Effector memory CD4-positive, alpha-beta T cell (primary cell): ENCODE measurements at regions not wholly inside any gene's neighbourhood (a gene's known extent, or its start where the extent isn't known, plus 50 kb on each side); places are given as distances from the start of the nearest gene placed in this dataset.

ENCODE experiments used
- DNase-seq, 3 donors: peaks; one replicate each; pipeline ENCODE4 v3.0.0-alpha.2; 2020
- H3K27ac ChIP-seq: 2 replicates; pipeline ENCODE4 v1.7.0; 2013; ENCODE audit warnings: mild to moderate bottlenecking, low read length, moderate library complexity; ENCODE audit not compliant: insufficient read depth, poor library complexity, severe bottlenecking
- H3K27me3 ChIP-seq: replicated peaks from 2 replicates; pipeline ENCODE4 v1.7.0; 2013; ENCODE audit warnings: mild to moderate bottlenecking, low read length; ENCODE audit not compliant: insufficient read depth, control insufficient read depth, poor library complexity, severe bottlenecking
- H3K36me3 ChIP-seq: 2 replicates; pipeline ENCODE4 v1.7.0; 2013; ENCODE audit warnings: mild to moderate bottlenecking, low read length, moderate library complexity; ENCODE audit not compliant: control insufficient read depth, insufficient read depth
- H3K4me1 ChIP-seq: 2 replicates; pipeline ENCODE4 v1.7.0; 2013; ENCODE audit warnings: low read length, mild to moderate bottlenecking; ENCODE audit not compliant: control insufficient read depth, insufficient read depth, poor library complexity, severe bottlenecking
- H3K4me3 ChIP-seq: 2 replicates; pipeline ENCODE4 v1.7.0; 2013; ENCODE audit warnings: low read length, low read depth, mild to moderate bottlenecking; ENCODE audit not compliant: insufficient read depth, poor library complexity, severe bottlenecking
- H3K9me3 ChIP-seq: 2 replicates; pipeline ENCODE4 v1.7.0; 2013; ENCODE audit warnings: mild to moderate bottlenecking, low read length, moderate library complexity; ENCODE audit not compliant: control insufficient read depth

DNA sequence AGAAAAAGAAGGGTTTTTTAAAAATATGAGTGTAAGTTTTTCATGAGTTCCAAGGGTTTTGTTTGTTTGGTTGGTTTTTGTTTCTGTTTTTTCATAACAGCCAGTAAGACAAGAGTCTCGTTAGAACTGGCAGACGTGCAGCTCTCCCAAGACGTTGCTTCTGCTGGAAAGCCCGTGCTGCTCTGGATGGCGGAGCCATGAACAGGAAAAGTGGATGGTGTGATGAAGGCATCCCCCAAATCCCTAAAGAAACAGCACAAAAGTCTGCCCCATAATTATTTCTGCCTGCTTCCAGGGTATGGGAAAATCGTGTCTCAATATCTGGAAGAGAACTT is 157.9 kb upstream of the BACE2 start:
- H3K4me1 ChIP-seq, result no peaks in the 10 kb centered on the region
- no peak overlapping the region for H3K27ac ChIP-seq
- no peak for DNase-seq
- no peaks in the 10 kb centered on the region for H3K36me3 ChIP-seq
- H3K27me3 ChIP-seq, result no peaks in the 10 kb centered on the region
- H3K4me3 ChIP-seq, result no peak overlapping the region
- H3K9me3 ChIP-seq, result no peaks in the 10 kb centered on the region

DNA sequence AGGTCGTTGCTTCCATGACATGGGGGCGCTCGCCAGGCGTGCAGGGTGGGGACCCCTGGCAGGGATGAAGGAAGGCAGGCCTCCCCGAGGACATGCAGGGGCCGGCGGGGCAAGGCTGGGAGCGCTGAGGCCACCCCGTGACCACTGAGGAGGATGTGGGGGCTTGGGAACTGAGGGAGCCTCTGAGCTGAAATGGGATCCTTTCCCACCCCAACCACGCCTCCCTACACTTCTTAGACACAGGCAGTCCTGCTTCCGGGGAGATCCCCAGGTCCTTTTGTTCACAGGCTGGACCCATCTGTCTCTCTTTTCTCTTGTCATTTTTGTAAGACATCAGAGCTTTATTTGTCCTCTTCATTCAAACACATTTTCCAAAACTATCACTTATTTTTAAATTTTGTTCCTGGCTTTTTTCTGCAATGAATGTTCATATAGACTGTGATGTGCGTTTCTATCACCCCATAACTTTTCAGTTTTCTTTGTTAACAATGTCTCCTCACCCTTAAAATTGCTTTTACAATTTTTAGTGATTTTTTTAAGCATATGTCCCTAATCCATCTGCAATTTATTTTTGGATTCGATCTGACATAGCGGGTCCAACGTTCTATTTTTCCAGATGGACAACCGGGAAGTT is 156.7 kb upstream of the BACE2 start:
- no peaks in the 10 kb centered on the region for H3K4me1 ChIP-seq
- H3K36me3 ChIP-seq, result no peaks in the 10 kb centered on the region
- no peaks in the 10 kb centered on the region for H3K9me3 ChIP-seq
- no peak for DNase-seq
- no peak overlapping the region for H3K4me3 ChIP-seq
- H3K27ac ChIP-seq, result no peak overlapping the region
- no peaks in the 10 kb centered on the region for H3K27me3 ChIP-seq

DNA sequence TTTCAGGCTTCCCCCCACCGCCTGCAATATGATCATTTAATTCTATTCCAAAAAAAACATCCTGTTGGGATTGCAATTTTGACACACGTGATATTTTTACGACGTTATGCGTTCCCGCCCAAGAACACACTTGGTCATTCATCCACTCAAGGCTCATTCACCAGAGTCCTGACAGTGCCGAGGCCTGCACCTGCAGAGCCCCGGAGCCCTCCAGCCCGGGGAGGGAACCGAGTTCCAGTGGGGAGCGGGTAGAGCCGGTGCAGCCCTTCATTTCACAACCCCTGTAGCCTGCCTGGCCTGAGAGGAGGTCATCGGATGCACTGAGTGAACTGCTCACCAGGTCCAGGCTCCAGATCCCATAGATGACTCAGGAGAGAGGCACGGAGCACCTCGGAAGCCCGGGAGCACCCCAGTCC is 156.0 kb upstream of the BACE2 start:
- Histone ChIP-seq H3K27ac (no peak overlapping the region), H3K4me3 (no peak overlapping the region), H3K36me3 (no peaks in the 10 kb centered on the region), H3K9me3 (no peaks in the 10 kb centered on the region), H3K27me3 (no peaks in the 10 kb centered on the region), H3K4me1 (no peaks in the 10 kb centered on the region)
- no peak for DNase-seq

DNA sequence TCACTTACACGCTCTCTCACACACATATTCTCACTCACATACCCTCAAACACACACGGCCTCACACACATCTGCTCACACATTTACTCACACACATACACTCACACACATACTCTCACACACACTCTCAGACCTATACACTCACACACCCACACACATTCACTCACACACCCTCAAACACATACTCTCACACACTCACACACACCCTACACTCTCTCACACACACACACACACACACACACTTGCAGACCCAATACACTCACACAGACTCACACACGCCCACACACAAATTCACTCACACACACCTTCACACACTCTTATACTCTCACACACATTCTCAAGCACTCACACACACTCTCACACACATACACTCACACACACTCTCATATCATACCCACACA is 155.5 kb upstream of the BACE2 start:
- Histone ChIP-seq H3K27me3 (no peaks in the 10 kb centered on the region), H3K27ac (no peak overlapping the region), H3K4me3 (no peak overlapping the region), H3K4me1 (no peaks in the 10 kb centered on the region), H3K9me3 (no peaks in the 10 kb centered on the region), H3K36me3 (no peaks in the 10 kb centered on the region)
- no peak for DNase-seq

DNA sequence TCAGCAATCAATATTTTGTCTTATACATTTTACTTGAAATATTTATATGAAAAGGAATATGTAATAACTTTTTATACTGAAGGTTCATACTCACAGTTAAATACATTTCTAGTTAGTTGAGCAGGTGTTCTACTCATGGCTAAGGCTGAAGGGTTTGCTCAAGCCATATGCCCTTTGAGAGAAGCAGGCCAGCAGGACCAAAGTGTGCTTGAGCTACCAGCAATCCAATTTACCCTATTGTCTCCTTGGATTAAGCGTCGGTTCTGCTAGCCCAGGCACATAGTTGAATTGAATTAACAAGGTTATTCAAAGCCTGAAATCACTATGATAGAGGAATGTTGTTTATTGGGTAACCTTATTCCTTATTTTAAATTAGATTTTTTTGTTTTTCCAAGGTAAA is 151.5 kb upstream of the BACE2 start:
- no peaks in the 10 kb centered on the region for H3K36me3 ChIP-seq

DNA sequence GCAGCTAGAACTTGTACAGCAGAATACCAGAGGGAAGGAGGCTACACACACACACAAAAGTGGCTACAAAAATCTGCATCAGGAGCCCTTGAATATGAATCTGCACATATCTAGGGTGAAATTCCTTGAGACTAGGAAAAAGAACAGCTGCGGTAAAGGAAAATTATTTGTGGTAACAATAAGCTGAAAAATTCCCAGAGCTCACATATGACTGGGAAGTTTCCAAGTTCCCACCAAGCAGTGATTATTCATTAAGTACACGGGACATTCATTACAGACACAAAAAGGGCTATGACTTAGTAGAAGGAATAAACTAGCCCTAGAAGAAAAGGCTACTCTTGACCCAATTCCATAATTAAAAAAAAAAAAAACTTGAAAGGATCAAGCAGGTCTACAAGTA is 149.5 kb upstream of the BACE2 start:
- Histone ChIP-seq H3K9me3 (no peaks in the 10 kb centered on the region), H3K4me1 (no peaks in the 10 kb centered on the region), H3K27ac (no peak overlapping the region), H3K4me3 (no peak overlapping the region), H3K36me3 (no peaks in the 10 kb centered on the region), H3K27me3 (no peaks in the 10 kb centered on the region)
- no peak for DNase-seq

More for the DNA sequence above, 151.5 kb upstream of the BACE2 start:
- no peak for DNase-seq
- Histone ChIP-seq H3K4me3 (no peak overlapping the region), H3K9me3 (no peaks in the 10 kb centered on the region), H3K27ac (no peak overlapping the region), H3K27me3 (no peaks in the 10 kb centered on the region), H3K4me1 (no peaks in the 10 kb centered on the region)

DNA sequence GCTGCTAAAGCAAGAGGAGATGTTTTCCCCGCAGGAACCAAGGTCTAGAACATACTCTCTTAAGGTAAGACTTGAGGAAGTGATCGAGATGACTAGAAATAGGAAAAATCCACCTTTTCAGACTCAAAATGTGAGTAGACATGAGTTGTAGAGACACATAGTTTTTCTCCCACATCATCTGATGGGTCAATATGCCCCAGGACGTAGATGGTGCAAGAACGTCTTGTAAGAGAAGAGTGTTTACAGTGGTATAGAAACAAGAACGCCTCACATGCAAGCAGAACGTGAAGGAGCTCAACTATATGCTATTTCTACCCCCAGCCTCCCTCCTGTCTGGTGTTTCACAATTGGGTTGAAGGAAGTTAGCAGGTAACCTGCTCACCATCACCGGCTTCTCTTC is 144.0 kb upstream of the BACE2 start:
- no peak overlapping the region for H3K4me3 ChIP-seq
- H3K27me3 ChIP-seq, result no peaks in the 10 kb centered on the region
- H3K36me3 ChIP-seq, result no peaks in the 10 kb centered on the region
- H3K4me1 ChIP-seq, result no peaks in the 10 kb centered on the region
- no peak for DNase-seq
- H3K9me3 ChIP-seq, result no peaks in the 10 kb centered on the region
- no peak overlapping the region for H3K27ac ChIP-seq

DNA sequence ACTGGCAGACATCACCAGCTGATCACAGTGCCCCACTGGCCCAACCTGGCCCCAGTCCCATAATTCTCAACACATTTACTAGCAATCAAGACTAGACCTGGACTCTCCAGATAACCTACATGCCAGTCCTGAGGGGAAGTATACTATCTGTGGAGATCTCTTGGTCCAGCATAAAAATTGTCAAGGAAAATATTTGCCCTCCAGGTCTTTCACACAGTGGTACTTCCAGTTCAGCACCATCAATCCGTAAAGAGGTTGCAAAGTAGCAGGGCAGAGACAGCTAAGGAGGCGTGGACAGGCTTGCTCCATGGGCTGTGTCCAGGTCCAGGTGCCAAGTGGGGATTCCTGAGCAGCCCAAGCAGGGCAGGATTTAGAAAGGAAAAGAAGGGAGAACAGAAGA is 143.6 kb upstream of the BACE2 start:
- Histone ChIP-seq H3K4me3 (no peak overlapping the region), H3K36me3 (no peaks in the 10 kb centered on the region), H3K27me3 (no peaks in the 10 kb centered on the region), H3K9me3 (no peaks in the 10 kb centered on the region), H3K27ac (no peak overlapping the region), H3K4me1 (no peaks in the 10 kb centered on the region)
- no peak for DNase-seq

DNA sequence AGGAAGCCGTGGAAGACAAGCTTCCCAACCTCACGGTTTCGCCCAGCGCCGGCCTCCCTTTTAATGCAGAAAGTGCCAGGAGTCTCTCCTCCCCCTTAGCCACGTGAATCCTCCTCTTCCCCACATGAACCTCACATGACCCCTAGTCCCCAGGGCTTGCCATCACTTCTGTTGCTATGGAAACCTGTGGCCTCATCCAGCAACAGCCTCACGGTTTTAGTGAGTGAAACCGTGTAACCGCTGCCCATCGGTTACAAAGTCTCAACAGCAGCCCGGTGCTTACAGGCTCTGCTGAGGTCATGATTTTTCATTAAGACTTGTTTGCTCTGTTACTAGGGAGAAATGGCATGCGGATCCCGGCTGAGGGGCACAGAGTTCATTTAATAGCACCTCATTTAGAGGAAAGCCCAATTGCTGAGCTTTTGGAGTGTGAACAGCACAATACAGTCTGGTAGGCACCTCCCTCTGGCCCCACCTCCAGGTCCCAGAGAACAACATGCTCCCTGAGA is 143.2 kb upstream of the BACE2 start:
- H3K36me3 ChIP-seq, result no peaks in the 10 kb centered on the region
- H3K27ac ChIP-seq, result no peak overlapping the region
- H3K9me3 ChIP-seq, result no peaks in the 10 kb centered on the region
- H3K27me3 ChIP-seq, result no peaks in the 10 kb centered on the region
- no peak overlapping the region for H3K4me3 ChIP-seq
- H3K4me1 ChIP-seq, result no peaks in the 10 kb centered on the region
- DNase-seq, result no peak

DNA sequence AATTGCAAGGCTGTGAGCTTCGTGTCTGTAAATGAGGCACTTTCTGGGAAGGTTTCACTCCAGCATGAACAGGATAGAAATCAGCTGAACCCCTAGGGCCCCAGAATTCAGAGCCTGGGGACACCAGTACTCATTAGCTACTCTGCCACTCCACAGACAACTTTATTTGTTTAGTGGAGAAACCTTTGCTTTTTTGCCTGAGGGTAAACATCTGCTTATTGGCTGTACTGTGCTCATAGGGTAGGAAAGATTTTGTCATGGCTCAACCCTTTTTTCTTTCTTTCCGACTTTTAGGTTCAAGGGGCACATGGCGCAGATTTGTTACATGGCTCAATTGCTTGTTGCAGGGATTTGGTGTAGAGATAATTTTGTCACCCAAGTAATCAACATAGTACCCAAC is 138.4 kb upstream of the BACE2 start:
- DNase-seq, result no peak
- H3K36me3 ChIP-seq, result no peaks in the 10 kb centered on the region
- no peak overlapping the region for H3K4me3 ChIP-seq
- no peaks in the 10 kb centered on the region for H3K4me1 ChIP-seq
- no peaks in the 10 kb centered on the region for H3K9me3 ChIP-seq
- H3K27ac ChIP-seq, result no peak overlapping the region
- H3K27me3 ChIP-seq, result no peaks in the 10 kb centered on the region
